WI38 (cell line): ENCODE measurements at regions not wholly inside any gene's neighbourhood (a gene's known extent, or its start where the extent isn't known, plus 50 kb on each side); places are given as distances from the start of the nearest gene placed in this dataset.
A peak's percentile ranks its signal among the peaks of the same experiment; 100 is the strongest.

ENCODE experiments used
- H3K4me3 ChIP-seq: 2 replicates; pipeline ENCODE4 v1.5.1; 2011; ENCODE audit warnings: low read depth, mild to moderate bottlenecking, control low read depth, low read length
- TF ChIP-seq, protein P1 (sequence below): IDR thresholded peaks from 2 replicates; pipeline ENCODE4 v1.5.1; 2012; ENCODE audit warnings: low read depth, mild to moderate bottlenecking, control low read depth, low read length

DNA sequence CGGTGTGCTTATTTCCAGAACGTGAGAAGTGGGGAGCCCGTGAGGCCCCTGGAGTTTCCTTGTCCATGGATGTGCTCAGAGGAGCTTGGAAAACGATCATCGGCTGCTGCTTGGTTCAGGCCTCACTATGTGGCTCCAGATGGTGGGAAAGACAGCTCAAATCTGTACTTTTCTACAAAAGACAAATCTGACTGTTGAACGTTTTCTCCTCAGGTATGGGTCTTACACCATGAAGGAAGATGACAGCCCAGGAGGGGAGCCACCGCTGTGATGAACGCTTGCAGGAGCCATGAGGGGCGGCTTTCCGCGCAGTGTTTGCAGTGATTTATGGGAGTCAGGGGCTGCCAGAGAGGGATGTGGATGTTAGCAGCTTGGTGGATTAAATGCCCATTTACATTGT, 109.4 kb upstream of the E2F8 start:
- TF ChIP-seq, protein P1, sequence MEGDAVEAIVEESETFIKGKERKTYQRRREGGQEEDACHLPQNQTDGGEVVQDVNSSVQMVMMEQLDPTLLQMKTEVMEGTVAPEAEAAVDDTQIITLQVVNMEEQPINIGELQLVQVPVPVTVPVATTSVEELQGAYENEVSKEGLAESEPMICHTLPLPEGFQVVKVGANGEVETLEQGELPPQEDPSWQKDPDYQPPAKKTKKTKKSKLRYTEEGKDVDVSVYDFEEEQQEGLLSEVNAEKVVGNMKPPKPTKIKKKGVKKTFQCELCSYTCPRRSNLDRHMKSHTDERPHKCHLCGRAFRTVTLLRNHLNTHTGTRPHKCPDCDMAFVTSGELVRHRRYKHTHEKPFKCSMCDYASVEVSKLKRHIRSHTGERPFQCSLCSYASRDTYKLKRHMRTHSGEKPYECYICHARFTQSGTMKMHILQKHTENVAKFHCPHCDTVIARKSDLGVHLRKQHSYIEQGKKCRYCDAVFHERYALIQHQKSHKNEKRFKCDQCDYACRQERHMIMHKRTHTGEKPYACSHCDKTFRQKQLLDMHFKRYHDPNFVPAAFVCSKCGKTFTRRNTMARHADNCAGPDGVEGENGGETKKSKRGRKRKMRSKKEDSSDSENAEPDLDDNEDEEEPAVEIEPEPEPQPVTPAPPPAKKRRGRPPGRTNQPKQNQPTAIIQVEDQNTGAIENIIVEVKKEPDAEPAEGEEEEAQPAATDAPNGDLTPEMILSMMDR = no peak
- no peak overlapping the region for H3K4me3 ChIP-seq

DNA sequence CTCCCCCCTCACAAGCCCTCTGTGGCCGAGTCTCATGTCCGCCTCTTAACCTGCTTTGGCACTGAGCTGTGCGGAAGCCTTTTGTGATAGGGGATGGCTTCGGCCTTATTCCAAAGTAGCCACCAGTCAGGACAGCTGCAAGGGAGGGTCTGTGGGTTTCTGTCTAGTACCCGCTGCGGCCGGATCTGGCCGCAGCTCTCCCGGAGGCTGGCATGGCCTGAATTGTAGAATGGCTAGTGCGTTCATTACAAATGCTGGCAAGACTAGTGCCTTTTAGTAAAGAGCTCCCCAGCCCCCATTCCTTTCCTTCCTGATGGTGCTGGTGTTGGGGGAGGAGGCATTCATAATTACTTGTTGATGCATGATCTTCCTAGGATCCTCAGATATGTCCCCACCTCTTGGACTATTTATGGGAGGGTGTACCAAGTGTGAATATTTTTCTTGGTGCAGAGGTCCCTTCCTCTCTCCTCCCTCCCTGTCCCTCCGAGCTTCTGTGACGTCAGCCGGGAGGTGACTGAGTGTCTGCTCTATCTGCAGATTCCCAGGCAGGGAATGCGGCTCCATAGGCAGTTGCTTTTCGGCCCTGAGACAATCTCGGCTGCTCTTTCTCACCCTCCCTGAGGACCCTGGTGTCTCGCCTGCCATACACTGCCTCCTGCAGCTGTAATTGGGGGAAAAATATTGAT, 108.7 kb upstream of the E2F8 start:
- no peak overlapping the region for H3K4me3 ChIP-seq
- TF ChIP-seq, protein P1 = no peak

DNA sequence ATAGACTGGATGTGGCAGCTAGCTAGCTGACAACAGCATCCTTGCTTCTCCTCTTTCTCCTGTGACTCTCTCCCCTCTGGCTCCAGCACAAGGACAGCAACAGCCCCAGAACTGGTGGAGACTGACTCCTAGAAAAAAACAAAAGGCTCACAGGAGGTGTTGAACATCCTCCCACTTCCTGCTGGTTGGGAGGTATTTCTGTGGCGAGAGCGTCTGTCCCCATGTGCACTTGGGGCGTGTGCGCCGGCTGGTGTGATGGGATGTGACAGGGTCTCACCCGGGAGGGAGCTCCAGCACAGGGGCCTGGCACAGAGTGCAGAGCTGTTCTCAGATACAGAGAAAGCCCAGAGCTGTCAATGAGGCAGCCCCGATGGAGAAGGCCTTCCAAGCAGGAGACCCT, 107.2 kb upstream of the E2F8 start:
- TF ChIP-seq, protein P1 = no peak
- no peak overlapping the region for H3K4me3 ChIP-seq

DNA sequence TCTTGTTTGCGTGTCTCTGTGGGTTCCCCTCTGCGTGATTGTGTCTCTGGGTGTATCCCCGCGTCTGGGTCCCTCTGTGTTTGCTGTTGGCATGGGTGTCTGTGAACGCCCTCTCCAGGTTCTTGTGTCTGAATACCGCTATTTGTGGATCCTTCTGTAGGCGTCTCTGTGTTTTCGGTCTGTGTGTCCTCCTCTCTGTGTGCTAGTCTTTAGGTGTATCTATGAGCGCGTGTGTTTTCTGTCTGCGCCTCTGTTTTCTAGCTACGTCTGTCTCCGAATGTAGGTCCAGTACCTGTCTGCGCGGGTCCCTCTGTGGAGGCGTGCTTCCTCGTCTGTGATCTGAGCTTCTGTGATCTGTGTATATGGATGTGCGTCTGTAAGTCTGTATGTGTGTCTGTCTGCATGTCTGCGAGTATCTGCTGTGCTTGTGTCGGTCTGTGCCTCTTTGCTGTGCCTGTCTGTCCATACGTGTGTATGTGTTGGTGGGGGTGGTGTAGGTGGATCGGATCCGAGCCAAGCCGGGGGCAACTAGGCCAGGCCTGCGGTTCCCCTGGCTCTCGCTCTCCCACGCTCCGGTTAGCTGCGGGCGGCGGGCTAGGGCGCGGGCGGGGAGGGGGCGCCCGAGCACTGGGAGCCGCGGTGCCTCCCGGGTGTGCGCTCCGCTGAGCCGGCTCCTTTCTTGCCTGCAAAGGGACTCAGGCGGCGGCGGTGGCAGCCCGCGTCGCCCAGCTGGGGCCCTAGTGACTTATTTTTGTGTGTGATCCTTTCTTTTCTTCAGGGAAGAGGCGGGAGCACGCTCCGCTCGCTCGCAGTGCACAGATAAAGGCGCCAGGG, 105.3 kb upstream of the E2F8 start:
- TF ChIP-seq, protein P1 = no peak
- H3K4me3 ChIP-seq = peak overlapping the region; percentile 40

- peak overlapping the region; percentile 40 for H3K4me3 ChIP-seq
- TF ChIP-seq, protein P1 = no peak
These were observed 104.7 kb upstream of the E2F8 start for GRCh38 chr11:19345519-19345847.

GRCh38 chr11:19344661-19345518, 104.1 kb upstream of the E2F8 start:
- TF ChIP-seq, protein P1 = no peak
- H3K4me3 ChIP-seq = peak overlapping the region; percentile 40

GRCh38 chr11:19342036-19342435, 101.3 kb upstream of the E2F8 start:
- TF ChIP-seq, protein P1 = no peak
- no peak overlapping the region for H3K4me3 ChIP-seq
